Stimulated activated CD8-positive, alpha-beta memory T cell treated with anti-CD3 and anti-CD28 coated beads, Interleukin-15, amount 100 ng/mL, for 4 hours (primary cell): ENCODE measurements at regions not wholly inside any gene's neighbourhood (a gene's known extent, or its start where the extent isn't known, plus 50 kb on each side); places are given as distances from the start of the nearest gene placed in this dataset.
A peak's percentile ranks its signal among the peaks of the same experiment; 100 is the strongest.

Experiments
- DNase-seq, 2 donors: peaks; one replicate each; pipeline ENCODE4 v3.0.0-alpha.2; 2020; ENCODE audit warnings: low read depth in 2 of 2

DNA sequence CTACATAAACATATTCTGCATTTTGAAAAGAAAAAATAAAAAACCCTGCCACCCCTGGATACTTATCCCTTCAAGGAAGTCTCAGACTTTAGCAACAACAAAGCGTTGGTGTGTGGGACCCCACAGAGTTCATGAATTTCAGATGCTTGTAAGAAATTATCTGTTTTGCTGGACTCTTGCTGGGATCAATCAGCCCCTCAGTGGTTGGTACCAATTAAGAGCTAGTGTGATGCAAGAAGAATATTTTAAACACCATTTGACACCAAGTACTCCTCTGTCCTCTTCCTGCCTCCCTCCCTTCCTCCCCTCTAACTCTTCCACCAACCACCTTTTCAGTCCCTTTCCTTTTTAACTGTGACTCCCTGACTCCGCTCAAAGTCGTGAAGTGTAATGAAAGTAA, 51.5 kb downstream of the SST start:
- no peak for DNase-seq

DNA sequence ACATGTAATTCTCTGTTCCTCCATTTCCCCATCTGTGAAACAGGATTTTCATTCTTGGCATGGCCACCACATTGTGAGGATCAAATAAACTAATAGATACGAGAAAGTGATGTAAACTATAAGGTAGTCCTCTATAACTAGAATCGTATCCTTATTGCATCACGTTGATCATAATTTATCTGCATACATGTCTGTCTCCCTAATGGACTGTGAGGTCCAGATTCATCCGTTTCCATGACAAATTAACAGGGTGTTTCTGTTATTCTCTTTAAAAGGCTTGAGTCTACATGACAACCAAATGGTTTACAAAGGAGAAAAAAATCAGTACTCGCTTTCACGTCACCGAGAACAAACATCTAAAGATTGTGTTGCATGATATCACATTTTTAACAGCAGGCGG, 53.0 kb downstream of the SST start:
- DNase-seq = no peak

- peak in 1 of 2 donors; percentile 4 for DNase-seq
Measured at GRCh38 chr3:187616307-187616972, 53.8 kb downstream of the SST start.

GRCh38 chr3:187615630-187616029, 54.6 kb downstream of the SST start:
- no peak for DNase-seq

DNA sequence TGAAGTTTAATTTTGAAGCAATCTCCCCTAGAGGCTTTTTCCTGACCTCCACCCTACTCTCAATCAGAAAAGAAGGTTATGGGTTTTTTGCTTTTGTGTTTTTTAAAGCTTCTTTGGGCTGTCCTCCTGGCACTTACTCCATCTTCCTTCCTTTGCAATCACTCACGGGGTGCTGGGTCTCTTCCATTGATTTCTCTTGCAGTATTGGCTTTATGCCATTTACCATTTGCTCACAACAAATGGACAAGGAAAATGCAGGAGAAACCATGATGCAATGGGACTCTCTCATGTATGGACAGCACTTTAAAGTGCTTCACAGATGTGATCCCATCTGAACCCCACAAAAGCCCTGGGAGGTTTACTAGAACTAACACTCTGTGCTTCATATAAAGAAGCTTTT, 57.5 kb downstream of the SST start:
- DNase-seq = no peak

DNA sequence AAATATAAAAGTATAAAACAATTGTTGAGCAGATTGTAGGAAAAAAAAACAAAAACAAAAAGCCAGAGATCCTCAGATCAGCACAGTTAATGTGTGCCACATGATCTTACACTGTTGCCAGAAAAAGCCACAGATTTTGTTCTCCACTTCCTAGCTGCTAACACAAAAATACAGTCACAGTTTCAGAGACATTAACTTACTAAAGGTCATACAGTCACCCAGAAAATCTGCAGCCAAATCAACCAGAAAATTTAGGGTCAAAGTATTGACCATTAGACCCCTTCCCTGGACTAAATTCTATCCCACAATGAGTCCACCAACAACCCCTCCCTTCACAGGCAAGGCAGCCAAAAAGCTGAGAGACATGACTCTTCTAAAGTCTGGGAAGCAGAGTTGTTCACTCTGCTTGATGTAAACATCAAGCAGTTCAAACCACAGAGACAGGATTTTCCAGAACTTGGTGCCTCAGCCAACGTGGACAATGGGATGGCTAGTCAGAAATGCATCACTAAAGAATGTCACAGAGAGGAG, 59.1 kb downstream of the SST start:
- DNase-seq = no peak

DNA sequence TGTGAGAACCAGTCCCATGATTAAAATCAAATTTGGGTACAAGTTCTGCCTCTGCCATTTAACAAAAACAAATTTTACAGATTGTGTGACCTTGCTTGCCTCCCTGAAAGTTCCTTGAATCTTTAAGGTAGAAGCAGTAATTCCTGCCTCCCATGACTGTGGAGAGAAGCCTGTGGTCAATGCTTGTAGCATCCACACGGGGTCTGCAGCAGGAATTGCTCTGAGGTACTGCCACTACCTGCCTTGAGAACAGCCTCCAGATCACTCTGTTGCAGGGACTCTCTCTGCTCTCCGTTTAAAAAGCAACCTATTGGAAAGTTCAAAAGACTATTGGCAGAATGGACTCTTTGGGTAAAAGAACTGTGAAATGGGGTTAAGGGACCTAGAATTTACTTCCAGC, 75.9 kb downstream of the SST start:
- no peak for DNase-seq

- DNase-seq = no peak
Measured at GRCh38 chr3:187593451-187593850, 76.7 kb downstream of the SST start.

- DNase-seq = no peak
Measured at GRCh38 chr3:187590861-187591576, 79.2 kb downstream of the SST start.

GRCh38 chr3:187587076-187587475, 83.1 kb downstream of the SST start:
- DNase-seq = no peak

GRCh38 chr3:187586226-187586625, 84.0 kb downstream of the SST start:
- no peak for DNase-seq

GRCh38 chr3:187572441-187572840, 97.8 kb downstream of the SST start:
- no peak for DNase-seq

DNA sequence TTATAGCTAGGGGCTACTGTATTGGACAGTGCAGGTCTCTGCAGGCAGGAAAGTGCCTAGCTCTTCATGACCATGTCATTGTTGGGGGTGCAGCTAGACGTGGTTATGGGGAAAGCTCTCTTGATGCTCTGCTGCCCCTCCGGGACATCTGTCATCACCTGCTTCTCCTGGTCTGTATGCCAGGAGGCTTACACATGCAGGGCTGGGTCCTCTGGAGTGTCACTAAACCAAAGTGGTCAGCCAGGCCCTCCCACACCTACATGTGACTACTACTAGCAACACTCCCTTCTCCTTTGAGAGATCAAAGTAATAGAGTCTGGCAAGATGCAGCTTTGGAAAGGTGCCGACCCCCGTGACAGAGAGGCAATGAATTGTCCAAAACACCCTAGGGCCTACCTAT, 98.5 kb downstream of the SST start:
- no peak for DNase-seq

DNA sequence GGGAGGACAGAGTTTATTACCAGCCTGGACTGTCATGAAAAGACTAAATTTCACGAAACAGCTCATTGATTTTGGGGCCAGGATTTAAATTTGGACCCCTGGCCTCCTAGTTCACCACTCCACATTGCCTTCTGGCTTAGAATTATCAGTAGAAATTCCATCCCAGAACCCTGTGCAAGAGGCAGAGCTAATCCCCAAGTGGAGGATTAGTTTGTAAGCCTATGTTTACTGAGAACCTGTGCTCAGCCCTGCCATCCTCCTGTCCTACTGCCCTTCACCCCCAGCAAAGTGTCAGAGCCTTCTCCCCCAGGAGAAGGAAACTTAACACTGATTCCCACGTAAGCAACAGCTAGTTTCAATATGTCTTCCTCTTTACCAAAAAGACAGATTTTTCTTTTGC, 99.4 kb downstream of the SST start:
- DNase-seq = no peak

- no peak for DNase-seq
Measured at GRCh38 chr3:187568171-187568570, 102.0 kb downstream of the SST start.

DNA sequence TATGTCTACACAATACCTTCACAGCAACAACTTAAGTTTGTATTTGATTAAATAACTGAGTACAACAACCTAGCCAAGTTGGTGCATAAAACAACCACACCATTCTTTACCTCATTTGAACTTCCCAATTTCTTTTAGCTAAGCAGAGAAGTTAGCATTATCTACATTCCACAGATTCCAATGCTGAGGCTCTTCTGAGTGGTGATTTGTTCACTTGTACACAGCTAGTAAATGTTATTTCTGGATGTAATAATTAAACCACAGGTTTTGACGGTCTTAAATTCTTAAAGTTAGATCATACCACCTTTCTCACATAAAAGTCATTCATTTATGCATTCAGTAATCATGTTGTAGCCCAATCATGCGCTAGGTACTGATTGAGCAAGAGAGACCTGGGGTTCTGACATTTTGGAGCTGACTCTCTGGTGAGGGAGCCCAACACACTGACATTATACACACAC, 102.5 kb downstream of the SST start:
- DNase-seq = no peak

GRCh38 chr3:187567021-187567420, 103.2 kb downstream of the SST start:
- DNase-seq = no peak

DNA sequence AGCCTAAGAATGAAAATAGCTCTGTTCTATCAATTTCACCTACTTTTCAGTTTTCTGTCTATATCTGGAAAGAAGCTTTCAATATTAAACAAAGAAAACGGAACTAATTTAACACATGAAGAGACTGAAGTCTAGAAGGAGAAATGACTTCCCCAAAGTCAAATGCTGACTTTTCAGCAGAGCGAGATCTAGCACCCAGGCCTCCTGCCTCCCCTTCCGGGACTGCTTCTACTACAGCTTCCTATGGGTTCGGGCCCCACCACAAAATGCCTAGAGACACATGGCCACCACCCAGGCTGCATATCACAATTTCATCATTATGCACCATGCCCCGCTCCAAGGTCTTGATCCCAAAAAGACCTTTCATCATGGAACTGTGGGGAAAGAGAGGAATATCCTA, 104.5 kb downstream of the SST start:
- no peak for DNase-seq

DNA sequence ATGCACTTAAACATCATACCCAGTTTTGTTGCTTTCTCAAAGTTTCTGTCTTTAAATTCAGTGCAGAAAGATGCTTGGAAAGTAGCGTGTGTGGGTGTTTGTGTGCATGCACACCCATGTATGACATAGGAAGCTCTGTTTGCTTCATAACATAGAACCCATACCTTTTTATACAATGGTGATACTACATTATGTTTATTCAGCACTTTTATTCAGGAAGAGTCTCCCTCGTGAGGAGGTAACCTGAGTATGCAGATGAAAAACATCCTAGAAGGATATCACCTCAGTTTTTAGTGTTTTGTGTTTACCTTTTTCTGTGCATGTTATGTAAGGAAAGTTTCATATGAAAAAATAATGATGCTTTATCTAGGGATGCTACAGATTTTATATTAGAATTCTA, 111.2 kb downstream of the SST start:
- no peak for DNase-seq

DNA sequence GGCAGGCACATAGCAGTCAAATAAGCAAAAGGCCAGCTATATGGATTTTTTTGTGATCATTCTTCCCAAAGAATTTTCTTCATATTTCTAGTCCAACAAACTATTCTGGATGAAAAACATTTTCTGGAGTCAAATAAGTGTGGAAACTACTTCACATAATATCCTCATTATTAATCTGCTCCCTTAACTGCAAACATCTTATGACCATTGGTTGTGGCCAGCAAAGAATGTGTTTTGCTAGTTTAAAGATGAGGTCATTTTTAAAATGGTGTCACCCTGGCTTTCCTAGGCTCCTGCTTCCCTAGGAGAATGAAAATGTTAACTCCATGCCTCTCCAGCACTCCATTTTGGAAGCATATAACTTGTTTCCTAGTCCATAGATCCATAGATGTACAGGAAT, 118.8 kb downstream of the SST start:
- DNase-seq = no peak

DNA sequence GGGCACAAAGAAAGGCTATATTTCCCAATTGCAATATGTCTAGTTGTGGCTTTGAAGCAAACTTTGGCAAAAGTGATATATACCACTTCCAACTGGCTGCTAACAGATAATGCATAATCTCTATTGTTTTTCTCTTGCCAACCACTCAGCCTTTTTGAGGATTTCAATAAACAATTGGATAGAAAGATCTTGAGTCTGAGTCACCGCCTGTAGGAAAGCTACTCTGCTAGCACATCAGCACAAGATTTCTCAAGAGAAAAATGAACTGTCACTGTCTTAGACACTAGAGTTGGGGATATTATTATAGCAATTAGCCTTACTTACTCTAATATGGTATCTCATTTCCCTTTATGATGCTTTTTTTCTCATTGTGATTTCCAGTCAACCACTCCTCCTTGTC, 119.7 kb downstream of the SST start:
- DNase-seq = no peak

DNA sequence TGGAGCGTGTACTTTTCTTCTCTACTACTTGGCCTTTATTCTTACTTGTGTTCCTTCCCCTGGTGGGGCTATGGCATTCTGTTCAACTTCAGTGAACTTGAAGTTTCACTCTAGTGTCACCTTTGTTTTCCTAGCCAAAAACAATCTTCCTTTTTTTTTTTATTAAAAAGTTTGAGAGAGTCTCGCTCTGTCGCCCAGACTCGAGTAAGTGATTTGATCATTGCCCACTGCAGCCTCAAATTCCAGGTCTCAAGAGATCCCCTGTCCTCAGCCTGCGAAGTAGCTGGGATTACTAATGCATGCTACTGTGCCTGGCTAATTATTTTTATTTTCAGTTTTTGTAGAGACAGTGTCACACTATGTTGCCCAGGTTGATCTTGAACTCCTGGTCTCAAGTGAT, 124.8 kb downstream of the SST start:
- DNase-seq = no peak

GRCh38 chr3:187544326-187544725, 125.9 kb downstream of the SST start:
- no peak for DNase-seq
